WTC11 (cell line): ENCODE measurements at regions not wholly inside any gene's neighbourhood (a gene's known extent, or its start where the extent isn't known, plus 50 kb on each side); places are given as distances from the start of the nearest gene placed in this dataset.

Experiments
- TF ChIP-seq, protein P1 (sequence below): fragments of 200-600 bp; IDR thresholded peaks from 2 replicates; pipeline ENCODE4 v1.8.0; 2022; ENCODE audit warnings: antibody characterized with exemption
- TF ChIP-seq, protein P2 (sequence below): fragments of 250-450 bp; sonication (Bioruptor Pico); IDR thresholded peaks from 2 replicates; pipeline ENCODE4 v2.1.2; 2022; ENCODE audit warnings: mild to moderate bottlenecking, moderate library complexity
- TF ChIP-seq, protein P3 (sequence below): sonication (generic); formaldehyde crosslinking; IDR thresholded peaks from 2 replicates; pipeline ENCODE4 v1.8.0; 2022; ENCODE audit warnings: mild to moderate bottlenecking, missing genetic modification reagents

DNA sequence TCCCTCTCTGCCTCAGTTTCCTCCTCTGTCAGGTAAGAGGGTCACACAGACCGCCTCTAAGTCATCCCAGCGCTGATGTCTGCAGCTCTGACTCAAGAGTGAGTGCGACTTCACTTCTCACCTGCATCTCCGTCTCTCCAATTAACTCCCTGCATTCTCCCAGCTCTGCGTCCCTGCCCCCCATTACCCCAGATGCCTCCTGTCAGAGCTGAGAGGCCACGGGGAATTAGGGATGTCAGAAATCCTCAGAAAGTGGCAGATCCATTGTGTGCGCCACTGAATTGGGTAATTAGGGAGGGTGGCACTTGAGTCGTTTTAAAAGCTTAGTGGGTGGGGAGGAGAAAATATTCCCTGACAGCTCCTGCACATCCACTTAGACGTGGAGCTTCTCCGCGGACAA lies 885.4 kb upstream of the EEF2KMT start:
- TF ChIP-seq, protein P1, sequence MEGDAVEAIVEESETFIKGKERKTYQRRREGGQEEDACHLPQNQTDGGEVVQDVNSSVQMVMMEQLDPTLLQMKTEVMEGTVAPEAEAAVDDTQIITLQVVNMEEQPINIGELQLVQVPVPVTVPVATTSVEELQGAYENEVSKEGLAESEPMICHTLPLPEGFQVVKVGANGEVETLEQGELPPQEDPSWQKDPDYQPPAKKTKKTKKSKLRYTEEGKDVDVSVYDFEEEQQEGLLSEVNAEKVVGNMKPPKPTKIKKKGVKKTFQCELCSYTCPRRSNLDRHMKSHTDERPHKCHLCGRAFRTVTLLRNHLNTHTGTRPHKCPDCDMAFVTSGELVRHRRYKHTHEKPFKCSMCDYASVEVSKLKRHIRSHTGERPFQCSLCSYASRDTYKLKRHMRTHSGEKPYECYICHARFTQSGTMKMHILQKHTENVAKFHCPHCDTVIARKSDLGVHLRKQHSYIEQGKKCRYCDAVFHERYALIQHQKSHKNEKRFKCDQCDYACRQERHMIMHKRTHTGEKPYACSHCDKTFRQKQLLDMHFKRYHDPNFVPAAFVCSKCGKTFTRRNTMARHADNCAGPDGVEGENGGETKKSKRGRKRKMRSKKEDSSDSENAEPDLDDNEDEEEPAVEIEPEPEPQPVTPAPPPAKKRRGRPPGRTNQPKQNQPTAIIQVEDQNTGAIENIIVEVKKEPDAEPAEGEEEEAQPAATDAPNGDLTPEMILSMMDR, result no peak
- TF ChIP-seq, protein P2, sequence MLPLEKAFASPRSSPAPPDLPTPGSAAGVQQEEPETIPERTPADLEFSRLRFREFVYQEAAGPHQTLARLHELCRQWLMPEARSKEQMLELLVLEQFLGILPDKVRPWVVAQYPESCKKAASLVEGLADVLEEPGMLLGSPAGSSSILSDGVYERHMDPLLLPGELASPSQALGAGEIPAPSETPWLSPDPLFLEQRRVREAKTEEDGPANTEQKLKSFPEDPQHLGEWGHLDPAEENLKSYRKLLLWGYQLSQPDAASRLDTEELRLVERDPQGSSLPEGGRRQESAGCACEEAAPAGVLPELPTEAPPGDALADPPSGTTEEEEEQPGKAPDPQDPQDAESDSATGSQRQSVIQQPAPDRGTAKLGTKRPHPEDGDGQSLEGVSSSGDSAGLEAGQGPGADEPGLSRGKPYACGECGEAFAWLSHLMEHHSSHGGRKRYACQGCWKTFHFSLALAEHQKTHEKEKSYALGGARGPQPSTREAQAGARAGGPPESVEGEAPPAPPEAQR (CRISPR knock-in tag), result no peak
- TF ChIP-seq, protein P3, sequence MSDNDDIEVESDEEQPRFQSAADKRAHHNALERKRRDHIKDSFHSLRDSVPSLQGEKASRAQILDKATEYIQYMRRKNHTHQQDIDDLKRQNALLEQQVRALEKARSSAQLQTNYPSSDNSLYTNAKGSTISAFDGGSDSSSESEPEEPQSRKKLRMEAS (CRISPR knock-in tag), result no peak
